Right atrium auricular region (tissue), 2 donors: ENCODE measurements at regions not wholly inside any gene's neighbourhood (a gene's known extent, or its start where the extent isn't known, plus 50 kb on each side); places are given as distances from the start of the nearest gene placed in this dataset.

Experiments
- DNase-seq: peaks from one replicate; pipeline ENCODE4 v3.0.0-alpha.2; 2019; ENCODE audit warnings: low spot score
- H3K27ac ChIP-seq, 2 donors: fragments of 200-600 bp; sonication (generic); 1 replicate in 1 of 2; 2 replicates in 1 of 2; pipeline ENCODE4 v1.5.1; 2016 to 2019
- H3K27me3 ChIP-seq, 2 donors: fragments of 200-600 bp; sonication (generic); one replicate each; pipeline versions ENCODE4 v1.5.1 to v1.6.0; 2017 to 2019
- H3K36me3 ChIP-seq: fragments of 200-600 bp; sonication (generic); one replicate; pipeline ENCODE4 v1.5.1; 2016
- H3K4me1 ChIP-seq, 2 donors: fragments of 200-600 bp; sonication (generic); one replicate each; pipeline versions ENCODE4 v1.5.1 to v1.6.0; 2017 to 2019
- H3K4me3 ChIP-seq, 2 donors: fragments of 200-600 bp; sonication (generic); 1 replicate in 1 of 2; 2 replicates in 1 of 2; pipeline ENCODE4 v1.5.1; 2017 to 2019; ENCODE audit warnings: mild to moderate bottlenecking in 1 of 2, moderate library complexity in 1 of 2
- H3K9me3 ChIP-seq, 2 donors: fragments of 200-600 bp; sonication (generic); one replicate each; pipeline ENCODE4 v1.5.1; 2019
- CTCF ChIP-seq, 2 donors: fragments of 200-600 bp; sonication (generic); IDR thresholded peaks; one replicate each; pipeline ENCODE4 v1.5.1; 2019; ENCODE audit warnings: antibody characterized with exemption in 2 of 2

GRCh38 chr4:160193787-160194186, 1090.9 kb downstream of the RAPGEF2 start:
- Histone ChIP-seq H3K27ac (no peak overlapping the region), H3K4me3 (no peak overlapping the region)
- DNase-seq: no peak

GRCh38 chr4:160194716-160195115, 1091.8 kb downstream of the RAPGEF2 start:
- TF ChIP-seq CTCF (IDR thresholded peaks at IDR 0.05): no peak
- DNase-seq: no peak
- Histone ChIP-seq H3K27me3 (no peaks in the 10 kb centered on the region), H3K4me3 (no peak overlapping the region), H3K9me3 (peaks cover 0 to 5% of the 10 kb centered on the region in 2 donors), H3K27ac (no peak overlapping the region), H3K36me3 (no peaks in the 10 kb centered on the region), H3K4me1 (no peaks in the 10 kb centered on the region)

More at GRCh38 chr4:160193787-160194186, 1090.9 kb downstream of the RAPGEF2 start:
- no peaks in the 10 kb centered on the region for H3K27me3 ChIP-seq
- TF ChIP-seq CTCF (IDR thresholded peaks at IDR 0.05): no peak
- no peaks in the 10 kb centered on the region for H3K36me3 ChIP-seq
- H3K4me1 ChIP-seq: no peaks in the 10 kb centered on the region
- H3K9me3 ChIP-seq: peaks cover 0 to 5% of the 10 kb centered on the region in 2 donors

GRCh38 chr4:160202802-160203201, 1099.9 kb downstream of the RAPGEF2 start:
- TF ChIP-seq CTCF (IDR thresholded peaks at IDR 0.05): no peak
- Histone ChIP-seq H3K27ac (no peak overlapping the region), H3K9me3 (peaks cover 0 to 8% of the 10 kb centered on the region in 2 donors), H3K4me1 (no peaks in the 10 kb centered on the region), H3K36me3 (no peaks in the 10 kb centered on the region), H3K4me3 (no peak overlapping the region), H3K27me3 (no peaks in the 10 kb centered on the region)
- no peak for DNase-seq

DNA sequence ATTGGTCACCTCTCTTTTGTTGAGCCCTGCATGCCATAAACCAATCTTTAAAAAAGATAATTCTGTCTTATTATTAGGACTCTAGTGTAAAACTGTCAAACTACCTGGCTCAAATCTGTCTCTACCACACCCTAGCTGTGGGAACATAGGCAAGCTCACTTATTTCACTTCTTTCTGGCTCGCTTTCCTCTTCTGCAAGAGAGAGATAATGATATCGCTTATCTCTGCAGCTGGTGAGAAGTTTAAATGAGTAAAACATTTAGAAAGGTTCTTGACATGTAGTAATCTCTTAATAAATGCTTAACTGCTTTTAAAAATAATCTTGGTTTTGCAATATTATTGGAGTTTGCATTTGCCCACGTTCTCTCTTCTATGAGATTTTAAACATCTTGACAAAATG, 1109.2 kb downstream of the RAPGEF2 start:
- no peak for TF ChIP-seq CTCF (IDR thresholded peaks at IDR 0.05)

GRCh38 chr4:160213366-160213765, 1110.5 kb downstream of the RAPGEF2 start:
- H3K27ac ChIP-seq: no peak overlapping the region
- no peak for DNase-seq
- H3K4me3 ChIP-seq: no peak overlapping the region
- H3K36me3 ChIP-seq: no peaks in the 10 kb centered on the region
- no peaks in the 10 kb centered on the region for H3K27me3 ChIP-seq
- no peaks in the 10 kb centered on the region for H3K4me1 ChIP-seq
- no peak for TF ChIP-seq CTCF (IDR thresholded peaks at IDR 0.05)
- peaks cover 0 to 4% of the 10 kb centered on the region in 2 donors for H3K9me3 ChIP-seq

More for the DNA sequence above, 1109.2 kb downstream of the RAPGEF2 start:
- H3K4me1 ChIP-seq: no peaks in the 10 kb centered on the region
- peaks cover 0 to 4% of the 10 kb centered on the region in 2 donors for H3K9me3 ChIP-seq
- no peaks in the 10 kb centered on the region for H3K36me3 ChIP-seq
- H3K4me3 ChIP-seq: no peak overlapping the region
- H3K27me3 ChIP-seq: no peaks in the 10 kb centered on the region
- no peak for DNase-seq
- no peak overlapping the region for H3K27ac ChIP-seq

GRCh38 chr4:160217352-160217751, 1114.5 kb downstream of the RAPGEF2 start:
- H3K4me1 ChIP-seq: no peaks in the 10 kb centered on the region
- no peak for DNase-seq
- no peak for TF ChIP-seq CTCF (IDR thresholded peaks at IDR 0.05)
- no peaks in the 10 kb centered on the region for H3K36me3 ChIP-seq
- no peak overlapping the region for H3K4me3 ChIP-seq
- no peaks in the 10 kb centered on the region for H3K27me3 ChIP-seq
- H3K9me3 ChIP-seq: peaks cover 0 to 22% of the 10 kb centered on the region in 2 donors
- no peak overlapping the region for H3K27ac ChIP-seq
